Brain pericyte (primary cell): ENCODE measurements at regions not wholly inside any gene's neighbourhood (a gene's known extent, or its start where the extent isn't known, plus 50 kb on each side); places are given as distances from the start of the nearest gene placed in this dataset.

ENCODE experiments used
- DNase-seq: peaks from one replicate; pipeline ENCODE4 v3.0.0-alpha.2; 2012; ENCODE audit warnings: low read depth, low spot score

DNA sequence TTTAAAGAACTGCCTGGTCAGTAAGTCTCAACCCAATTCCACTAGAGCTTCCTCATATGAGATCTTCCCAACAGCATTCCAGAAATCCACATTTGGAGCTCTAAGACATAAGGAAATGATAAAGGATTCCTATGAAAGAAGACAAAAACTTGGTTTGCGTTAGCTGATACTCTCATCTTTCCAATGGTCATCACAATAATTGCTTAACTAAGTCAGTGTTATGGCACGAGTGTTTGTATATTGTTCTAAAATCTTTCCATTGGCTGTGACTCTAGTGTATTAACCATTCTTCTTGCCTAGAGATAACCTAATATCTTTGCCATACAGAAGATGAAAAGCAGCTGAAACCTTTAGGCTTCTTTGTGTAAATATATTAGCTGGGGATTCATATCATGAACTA lies 289.0 kb downstream of the SNX13 start:
- DNase-seq, result no peak

DNA sequence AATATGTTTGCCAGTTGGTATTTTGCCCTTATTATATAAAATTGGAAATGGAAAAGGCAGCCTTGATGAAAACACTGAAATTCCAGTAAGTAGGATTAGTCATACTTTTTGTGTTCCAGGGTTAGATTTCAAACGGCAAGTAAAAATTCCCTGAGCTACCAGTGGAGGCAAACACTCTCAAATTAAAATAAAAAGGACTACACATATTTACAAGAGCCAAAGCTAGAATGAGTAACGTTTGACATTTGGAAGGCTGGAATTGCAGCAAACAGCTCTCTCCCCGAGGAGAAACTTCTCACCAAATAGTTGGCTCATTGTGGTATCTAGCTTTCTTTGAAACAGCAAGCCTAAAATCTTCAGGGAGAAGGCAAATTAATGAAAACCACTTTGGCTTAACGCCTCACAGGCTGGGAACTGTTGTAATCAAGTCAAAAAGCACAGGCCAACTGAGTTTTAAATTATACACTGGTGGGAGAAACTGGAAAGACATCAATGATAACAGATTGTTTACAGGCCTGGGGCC lies 288.4 kb downstream of the SNX13 start:
- DNase-seq, result peak; percentile 20

DNA sequence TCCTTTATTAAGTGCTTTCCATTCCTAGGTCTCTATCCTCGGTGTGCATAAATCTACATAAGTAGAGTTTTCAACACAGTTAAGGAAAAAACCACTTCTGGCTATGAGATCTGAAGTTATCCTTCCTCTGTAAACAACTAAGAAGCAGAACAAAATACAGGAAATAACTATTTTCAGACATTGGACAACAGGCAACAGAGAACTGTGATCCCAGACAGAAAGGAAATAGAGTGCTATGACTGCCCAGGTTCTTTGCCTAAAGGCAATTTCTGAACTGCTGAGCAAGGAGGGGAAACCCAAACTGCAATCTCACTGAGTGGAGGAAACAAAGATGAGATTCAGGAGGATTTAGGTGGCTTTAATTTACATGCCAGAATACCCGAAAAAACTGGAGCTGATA lies 285.4 kb downstream of the SNX13 start:
- no peak for DNase-seq

DNA sequence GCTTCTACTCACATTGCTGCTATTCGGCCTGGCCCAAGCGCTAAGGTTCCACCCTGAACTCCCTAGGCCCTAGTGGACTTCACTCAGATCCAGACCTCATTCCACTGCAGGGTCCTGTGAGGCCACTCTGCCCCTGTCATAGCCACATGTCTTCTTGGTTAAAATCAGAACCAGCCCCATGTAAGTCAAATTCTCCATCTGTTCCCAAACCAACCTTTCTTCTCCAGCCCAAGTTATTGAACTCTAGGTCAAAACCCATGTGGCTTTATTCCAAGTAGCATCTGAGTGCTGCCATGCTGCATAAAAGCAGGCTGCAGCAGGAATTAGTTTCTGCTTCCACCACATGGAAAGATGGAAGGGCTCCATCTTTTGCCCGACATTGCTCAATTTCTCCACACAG lies 281.2 kb downstream of the SNX13 start:
- no peak for DNase-seq

DNA sequence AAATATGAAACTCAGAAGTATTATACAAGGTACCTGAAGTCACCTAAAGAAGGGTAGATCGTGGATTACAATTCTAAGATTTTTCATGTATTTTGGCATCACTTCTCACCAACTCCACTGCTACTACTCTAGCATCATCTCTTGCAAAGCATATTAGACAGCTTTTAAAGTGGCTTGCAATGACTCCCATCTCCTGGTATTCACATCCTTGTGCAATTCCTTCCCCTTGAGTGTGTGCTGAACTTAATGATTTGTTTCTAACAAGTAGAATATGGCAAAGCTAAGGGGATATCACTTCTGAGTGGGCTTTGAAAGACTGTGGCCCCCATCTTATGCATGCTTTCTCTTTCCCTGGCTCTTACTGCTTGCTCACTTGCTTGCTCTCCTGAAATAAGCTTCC lies 280.2 kb downstream of the SNX13 start:
- DNase-seq, result no peak

DNA sequence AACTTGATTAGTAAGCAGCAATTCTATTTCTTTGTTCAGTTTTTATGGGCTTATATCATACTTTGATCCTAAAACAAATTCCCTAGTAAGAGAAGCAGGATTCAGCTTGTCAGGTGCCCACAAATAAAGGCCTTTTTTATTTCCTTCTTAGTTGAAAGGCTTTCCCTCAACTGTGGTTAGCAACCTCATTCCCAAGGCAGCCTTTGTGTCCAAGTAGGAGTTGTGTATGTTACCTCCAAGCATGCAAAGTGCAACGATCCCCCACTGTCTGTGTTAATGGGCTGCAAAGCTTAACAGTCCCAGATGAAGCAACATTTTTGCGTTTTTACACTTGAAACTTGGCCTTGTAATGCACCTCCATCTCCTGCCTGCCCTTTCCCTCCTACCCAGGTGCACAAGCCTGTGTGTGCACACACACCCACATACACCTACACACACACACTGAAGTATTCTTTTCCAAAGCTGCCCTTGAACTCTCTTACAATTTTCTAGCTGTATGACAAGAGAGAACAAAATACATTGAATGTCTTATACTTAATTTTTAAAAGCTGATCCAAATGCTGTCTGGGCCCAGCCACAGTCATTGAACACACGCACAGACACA lies 278.2 kb downstream of the SNX13 start:
- DNase-seq, result no peak

DNA sequence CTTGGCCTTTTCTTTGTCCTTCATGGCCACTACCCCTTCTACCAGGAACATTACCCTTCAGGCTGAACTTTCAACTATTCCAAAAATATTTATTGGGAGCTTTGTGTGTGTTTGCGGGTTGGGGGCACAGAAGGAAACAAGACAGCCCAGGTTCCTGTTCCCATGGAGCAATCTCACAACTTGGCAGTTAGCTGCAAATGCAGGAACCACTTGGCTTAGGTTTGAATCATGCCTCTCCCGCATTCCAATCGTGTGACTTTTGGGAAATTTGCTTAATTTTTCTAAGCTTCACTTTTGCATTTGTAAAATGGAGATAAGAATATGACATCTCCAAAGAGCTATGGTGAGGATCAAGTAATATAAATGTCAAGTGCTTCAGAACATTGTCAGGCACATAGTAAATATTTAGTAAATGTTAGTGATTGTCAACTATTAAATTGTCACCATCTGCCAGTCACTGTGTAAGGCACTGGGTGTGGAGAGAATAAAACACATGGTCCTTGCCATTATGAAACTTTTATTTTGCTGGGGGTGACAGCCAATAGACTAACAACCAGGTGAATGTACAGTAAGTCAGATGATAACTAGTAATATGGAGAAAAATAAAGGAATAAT lies 277.1 kb downstream of the SNX13 start:
- DNase-seq, result no peak

DNA sequence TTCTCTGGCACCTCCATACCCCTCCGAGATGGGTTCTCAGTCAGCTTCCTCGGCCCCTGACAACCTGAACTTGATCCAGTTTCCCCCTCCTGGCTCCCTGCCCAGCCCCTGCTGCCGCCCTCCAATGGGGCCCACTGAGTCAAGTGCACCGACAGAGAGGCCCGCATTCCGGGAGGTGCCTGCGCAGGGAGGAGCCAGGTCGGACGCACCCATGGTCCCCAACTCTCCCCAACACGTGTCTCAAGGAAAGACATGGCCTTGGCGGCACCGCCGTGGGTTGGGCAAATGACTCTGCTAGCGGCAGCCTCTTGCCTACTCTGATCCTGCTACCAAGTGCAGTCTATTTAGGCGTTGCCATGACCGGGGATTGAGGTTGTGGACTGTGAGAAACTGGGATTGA lies 275.3 kb downstream of the SNX13 start:
- DNase-seq, result no peak

DNA sequence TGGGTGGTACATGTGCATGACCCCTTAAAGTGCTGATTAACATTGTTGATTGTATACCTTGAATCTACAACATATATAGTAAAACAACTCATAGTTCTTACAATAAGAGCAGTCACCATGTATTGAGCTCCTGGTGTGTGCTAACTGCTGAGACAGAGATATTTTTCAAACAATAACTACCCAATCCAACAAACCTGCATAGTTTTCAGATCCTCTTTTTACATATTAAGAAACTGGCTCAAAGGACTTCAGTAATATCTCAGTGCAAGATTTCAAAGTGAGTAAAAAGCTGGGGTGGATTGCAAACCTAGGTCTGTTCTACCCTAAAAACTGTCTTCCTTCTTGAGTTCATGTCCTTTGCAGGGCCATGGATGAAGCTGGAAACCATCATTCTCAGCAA lies 272.2 kb downstream of the SNX13 start:
- DNase-seq, result no peak

DNA sequence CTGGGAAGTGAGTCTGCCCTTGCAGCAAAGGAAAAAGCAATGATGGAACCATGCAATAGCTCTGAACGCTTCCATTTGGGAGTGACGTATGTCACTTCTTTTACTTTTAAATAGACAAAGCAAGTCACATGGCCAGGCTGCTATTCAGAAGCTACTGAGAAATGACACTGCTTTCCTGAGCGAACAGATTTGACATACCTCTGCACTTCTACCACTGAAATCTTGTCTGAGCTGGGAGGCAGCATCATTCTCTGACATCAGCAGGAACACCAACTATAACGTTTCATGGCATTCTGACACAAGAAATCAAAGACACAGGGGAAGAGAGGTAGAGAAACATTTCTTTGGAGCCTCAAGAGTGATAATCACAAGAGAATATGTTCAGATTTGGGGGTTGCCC lies 271.1 kb downstream of the SNX13 start:
- no peak for DNase-seq

DNA sequence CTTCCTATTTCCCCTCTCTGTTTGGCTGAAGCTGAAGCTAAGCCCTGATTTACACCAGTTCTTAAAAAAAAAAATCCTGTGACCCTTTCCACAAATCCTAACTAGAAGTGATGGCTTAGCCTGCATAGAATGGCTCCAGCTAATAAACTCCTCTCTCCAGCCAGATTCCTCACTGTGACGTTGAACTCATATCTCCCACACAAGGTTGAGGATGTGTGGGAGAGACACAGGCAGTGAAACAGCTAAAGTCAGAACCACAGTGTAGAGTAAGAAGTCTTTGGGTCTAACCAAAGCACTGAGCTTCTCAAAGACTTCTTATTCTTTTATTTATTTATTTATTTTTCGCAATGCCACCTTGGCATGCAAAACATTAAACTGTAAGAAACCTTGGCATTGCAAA lies 268.3 kb downstream of the SNX13 start:
- DNase-seq, result no peak

DNA sequence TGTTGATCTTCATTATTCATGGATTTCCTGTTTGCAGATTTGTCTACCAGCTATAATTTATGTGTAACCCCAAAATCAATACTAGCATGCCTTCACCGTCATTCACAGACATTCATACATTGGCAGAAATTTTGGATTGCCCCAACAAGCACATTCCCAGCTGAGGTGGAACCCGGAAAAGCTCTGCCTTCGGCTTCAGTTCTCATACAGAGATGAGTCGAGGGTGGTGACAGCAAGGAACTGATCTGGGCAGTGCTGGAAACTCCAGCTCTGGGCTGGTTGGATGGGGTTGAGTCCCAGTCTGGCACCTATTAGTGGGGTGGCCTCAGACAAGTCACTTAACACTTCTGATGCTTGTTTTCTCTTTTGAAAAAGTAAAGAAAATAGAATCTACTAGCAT lies 267.5 kb downstream of the SNX13 start:
- DNase-seq, result no peak

DNA sequence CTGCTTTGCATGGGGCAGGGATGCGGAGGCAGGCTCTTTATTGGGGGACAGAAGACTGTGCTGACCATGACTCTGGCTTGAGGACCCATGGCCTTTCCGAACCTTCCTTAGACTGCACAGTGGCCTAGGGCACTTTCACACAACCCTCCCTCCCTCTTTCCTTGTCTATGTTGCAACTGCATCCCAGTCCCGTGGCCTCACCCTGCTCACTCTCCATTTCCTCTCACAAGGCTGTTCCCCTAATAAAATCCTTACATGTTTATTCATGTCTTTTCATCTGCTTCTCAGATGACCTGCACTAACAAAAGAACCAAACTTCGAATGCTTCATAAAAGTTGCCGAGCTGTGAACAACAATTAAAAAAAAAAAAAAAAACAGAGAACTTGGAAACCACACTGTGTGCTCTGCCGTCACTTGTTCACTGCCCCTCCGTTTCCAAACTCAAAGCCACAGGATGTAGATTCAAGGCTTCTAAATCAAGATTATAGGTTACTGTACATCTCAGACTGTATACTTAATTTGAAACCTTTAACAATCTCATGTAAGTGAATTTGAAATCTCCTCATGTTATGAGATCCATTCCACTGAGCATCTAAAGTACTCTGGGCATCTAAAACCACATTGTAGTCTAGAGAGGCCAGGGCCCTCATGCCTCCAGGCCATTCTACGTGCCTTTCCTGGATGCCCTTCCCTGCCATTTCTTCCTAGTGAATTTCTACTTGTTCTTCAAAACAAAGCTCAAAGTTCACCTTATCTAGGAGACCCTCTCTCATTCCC lies 265.9 kb downstream of the SNX13 start:
- DNase-seq, result no peak

DNA sequence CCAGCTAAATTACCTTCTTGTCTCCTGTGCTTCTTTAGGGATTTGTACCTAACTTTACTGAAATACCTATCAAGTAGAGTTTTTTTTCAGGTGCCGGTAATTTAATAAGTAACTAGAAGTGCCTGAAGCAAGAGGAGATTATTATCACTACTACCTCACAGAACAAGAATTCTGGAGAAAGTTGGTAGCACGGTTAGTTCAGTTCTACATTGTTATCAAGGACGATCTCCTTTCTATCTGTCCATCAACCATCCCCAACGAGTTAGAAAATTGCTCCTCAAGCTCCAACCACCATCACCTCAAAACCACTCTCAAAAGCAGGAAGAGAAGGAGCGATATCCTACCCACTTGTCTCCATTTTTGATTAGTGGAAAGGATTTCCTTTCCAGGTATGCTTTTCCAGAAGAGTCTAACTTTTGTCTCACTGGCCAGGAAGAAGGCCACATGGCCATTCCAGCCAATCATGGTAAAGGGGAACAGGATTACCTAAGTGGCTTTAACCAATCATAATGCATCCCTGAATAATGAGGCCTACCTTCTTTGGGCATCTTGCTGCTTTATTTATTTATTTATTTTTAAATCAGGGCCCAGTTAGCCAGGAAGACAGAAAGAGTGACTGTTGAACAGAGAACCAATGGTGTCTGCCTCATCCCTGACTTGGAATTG lies 265.2 kb downstream of the SNX13 start:
- no peak for DNase-seq

DNA sequence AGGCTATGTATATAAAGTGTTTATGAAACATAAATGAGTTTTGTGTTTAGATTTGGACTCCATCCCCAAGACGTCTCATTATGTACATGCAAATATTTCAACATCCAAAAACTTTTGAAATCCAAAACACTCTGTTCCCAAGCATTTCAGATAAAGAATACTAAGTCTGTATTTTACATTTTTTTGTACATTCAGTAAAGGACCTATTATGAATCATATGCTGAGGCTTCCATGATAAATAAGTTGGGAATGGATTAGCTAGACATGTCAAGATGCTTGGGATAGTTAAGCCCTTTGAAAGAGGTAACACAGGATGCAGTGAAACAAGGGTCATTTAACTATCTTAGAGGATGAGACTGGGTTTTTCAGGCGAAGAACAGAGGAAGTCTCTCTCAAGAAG lies 262.9 kb downstream of the SNX13 start:
- DNase-seq, result no peak

DNA sequence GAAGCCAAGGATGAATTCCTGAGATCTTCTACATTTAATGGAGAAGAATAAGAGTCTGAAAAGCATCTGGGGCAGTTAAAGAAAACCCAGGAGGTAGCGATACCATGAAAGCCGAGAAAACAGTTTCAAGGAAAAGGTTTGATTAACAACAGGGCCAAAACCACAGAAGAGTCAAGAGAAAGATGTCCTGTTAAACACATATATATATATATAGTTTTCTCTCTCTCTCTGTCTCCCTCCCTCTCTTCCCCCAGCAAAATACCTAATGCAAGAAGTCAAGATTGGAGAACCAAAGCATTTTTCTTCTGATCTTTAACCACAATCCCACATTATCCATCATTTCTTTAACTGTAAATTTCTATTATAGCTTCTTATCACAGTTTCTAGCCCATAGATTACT lies 261.4 kb downstream of the SNX13 start:
- DNase-seq, result no peak

DNA sequence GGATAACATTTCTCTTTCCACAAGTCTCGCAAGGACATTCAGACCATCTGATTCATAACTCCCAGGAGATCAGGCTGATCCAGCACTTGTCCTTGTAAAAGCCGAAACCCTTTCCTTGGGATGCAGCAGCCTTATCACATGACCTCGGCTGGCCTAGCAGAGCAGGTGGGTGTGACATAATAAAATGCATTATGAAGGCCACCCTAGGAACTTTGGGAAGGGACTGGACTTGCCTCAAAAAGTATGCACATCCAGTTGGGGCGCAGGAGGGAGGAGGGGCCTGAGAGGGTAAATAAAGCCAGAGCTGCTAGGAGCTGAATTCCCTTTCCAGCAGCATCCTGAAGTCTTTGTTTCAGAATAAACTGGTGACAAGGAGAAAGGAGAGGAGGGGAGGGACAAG lies 260.8 kb downstream of the SNX13 start:
- DNase-seq, result no peak

DNA sequence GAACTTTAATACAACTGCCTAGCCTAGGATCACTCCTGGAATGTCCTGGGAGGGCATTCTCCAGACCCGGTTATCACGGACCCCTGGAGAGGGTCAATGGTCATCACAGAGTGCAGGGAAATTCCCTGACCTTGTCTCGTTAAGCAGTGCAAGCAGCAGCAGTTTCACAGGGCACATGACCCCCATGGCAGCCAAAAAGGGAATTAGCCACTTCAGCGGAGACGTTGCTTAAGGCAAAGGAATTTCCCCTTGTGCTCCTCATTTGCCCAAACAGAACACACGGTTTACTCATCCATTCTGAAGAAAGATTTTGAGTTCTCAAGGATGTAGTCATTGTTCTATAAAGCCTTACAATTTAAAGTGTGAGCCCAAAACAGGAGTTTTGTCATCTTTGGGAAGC lies 260.3 kb downstream of the SNX13 start:
- no peak for DNase-seq

DNA sequence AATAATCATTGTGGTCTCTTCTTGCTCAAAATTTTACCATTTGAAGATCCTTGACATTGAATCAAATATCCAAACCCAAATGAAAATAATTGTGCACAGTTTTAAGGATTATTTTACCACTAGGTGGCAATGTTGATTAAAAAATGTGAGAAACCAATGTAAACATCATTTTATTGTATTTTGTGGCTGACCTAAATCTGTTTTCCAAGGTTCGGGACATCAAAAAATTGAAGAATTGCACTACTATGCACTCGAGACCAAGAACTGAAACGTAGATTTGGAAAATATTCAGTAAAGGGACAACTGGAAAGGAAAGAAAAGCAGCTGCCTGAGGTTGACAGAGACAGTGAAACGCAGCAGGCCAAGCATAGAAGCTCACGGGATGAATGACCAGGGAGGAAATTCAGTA lies 259.3 kb downstream of the SNX13 start:
- no peak for DNase-seq

DNA sequence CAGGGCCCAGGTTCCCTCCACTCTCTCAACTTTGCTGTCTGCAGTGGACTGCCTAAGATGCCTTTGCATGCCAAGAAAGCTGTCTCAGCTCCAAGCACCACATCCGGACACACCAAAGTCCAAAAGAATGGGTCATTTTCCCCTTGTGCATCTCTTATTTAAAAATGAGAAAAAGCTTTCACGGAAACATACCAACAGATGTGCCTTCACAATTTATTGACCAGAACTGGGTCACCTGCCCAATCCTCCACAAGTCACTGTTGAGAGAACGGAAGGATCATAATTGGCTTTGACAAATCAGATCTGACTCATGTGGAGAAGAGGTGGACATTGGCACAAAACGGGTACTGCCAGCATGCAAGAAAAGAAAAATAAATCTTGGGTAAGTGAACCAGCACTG lies 258.3 kb downstream of the SNX13 start:
- no peak for DNase-seq

DNA sequence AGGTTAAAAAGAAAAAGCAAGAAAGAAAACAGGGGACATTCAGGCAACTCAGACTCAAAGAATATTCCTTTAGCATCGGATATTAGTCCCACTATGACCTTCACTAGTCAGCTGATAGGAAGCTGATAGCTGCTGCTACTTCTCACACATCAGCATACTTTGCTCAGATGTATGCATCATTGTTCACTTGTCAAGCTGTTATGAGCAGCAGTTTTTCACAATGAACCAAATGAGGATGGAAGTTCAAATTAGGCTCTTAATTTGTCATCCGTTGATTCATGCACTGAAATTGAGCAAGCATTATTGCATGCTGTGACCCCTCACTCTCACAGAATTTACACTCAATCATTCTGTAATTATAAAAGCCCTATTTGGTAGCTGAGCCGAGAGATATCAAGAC lies 257.7 kb downstream of the SNX13 start:
- DNase-seq, result no peak

DNA sequence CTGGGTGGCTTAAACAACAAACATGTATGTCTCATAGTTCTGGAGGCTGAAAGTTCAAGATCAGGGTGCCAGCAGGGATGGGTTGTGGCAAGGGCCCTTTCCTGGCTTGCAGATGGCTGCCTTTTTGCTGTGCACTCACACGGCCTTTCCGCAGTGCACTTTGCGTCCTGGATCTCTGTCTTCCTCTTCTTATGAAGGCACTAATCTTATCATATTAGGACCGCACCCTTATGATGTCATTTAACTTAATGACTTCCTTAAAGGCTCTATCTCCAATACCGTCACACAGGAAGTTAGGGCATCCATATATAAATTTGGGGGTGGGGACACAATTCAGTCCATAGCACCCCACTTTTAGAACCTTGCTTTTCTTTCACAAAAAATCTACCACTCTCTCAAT lies 255.2 kb downstream of the SNX13 start:
- DNase-seq, result no peak

DNA sequence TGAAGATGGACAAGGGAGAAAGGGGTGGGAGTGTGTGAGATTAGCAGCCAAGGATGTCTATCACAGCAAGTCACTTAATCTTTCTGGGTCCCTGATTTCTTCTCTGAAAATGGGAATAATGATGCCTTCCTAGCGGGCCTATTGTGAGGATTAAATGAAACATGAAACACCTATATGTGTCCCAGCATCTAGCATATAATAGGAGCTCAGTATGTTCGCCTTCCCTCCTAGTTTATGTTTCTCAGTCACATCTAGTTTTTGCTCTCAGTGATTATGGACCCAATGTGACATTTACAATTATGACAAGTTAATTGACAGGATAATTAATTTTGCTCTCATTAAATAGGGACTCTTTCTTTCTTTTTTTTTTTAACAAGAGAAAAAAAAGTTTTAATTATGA lies 252.9 kb downstream of the SNX13 start:
- DNase-seq, result no peak
